Endothelial cell of umbilical vein (primary cell): ENCODE measurements at regions not wholly inside any gene's neighbourhood (a gene's known extent, or its start where the extent isn't known, plus 50 kb on each side); places are given as distances from the start of the nearest gene placed in this dataset.

Experiments
- BruUV-seq: library from RNA; stranded (reverse); fragments of 400-500 nt; replicated peaks from 2 replicates; lab custom pipeline; 2021; lab: Mats Ljungman, UMichigan
- CTCF ChIA-PET: fragments of 300-600, 350-600 bp; sonication (Branson Sonifier 250); formaldehyde crosslinking; loops from one replicate; lab custom pipeline; 2021; ENCODE audit warnings: antibody characterized with exemption, inconsistent platforms; lab: Charles Lee
- POLR2A ChIA-PET: fragments of 300-600, 350-600 bp; sonication (Branson Sonifier 250); formaldehyde crosslinking; loops from one replicate; lab custom pipeline; 2021; ENCODE audit warnings: antibody characterized with exemption, inconsistent platforms; lab: Charles Lee
- DNase-seq: peaks from one replicate; pipeline ENCODE4 v3.0.0-alpha.2; 2011; ENCODE audit warnings: low read depth, low spot score
- FAIRE-seq: peaks from 2 replicates; lab custom pipeline; 2011; peaks lifted over from hg19 to GRCh38; lab: Jason Lieb, UNC
- H2AFZ ChIP-seq: 2 replicates; pipeline ENCODE4 v1.6.0; 2012; ENCODE audit warnings: low read depth, low read length, control low read depth, inconsistent platforms
- H3K27ac ChIP-seq: 2 replicates; pipeline ENCODE4 v1.5.1; 2011; ENCODE audit warnings: low read depth, mild to moderate bottlenecking, control low read depth, low read length, moderate library complexity; ENCODE audit not compliant: insufficient read depth
- H3K27me3 ChIP-seq, 2 experiments: 2 replicates each; pipeline versions ENCODE4 v1.6.0 to v1.6.1; 2011; ENCODE audit warnings: low read length in 2 of 2, mixed read lengths in 1 of 2; ENCODE audit not compliant: control insufficient read depth in 2 of 2, insufficient read depth in 2 of 2
- H3K36me3 ChIP-seq, 2 experiments: 2 replicates in 1 of 2; 3 replicates in 1 of 2; pipeline ENCODE4 v1.5.1; 2011; ENCODE audit warnings: low read length in 2 of 2, mild to moderate bottlenecking in 1 of 2, moderate library complexity in 1 of 2; ENCODE audit not compliant: control insufficient read depth in 2 of 2, insufficient read depth in 2 of 2; ENCODE audit errors: extremely low read depth in 1 of 2
- H3K4me1 ChIP-seq: 3 replicates; pipeline ENCODE4 v1.5.1; 2011; ENCODE audit warnings: mild to moderate bottlenecking, low read length; ENCODE audit not compliant: control insufficient read depth, insufficient read depth; ENCODE audit errors: extremely low read depth
- H3K4me2 ChIP-seq: 2 replicates; pipeline ENCODE4 v1.6.1; 2011; ENCODE audit warnings: low read length, control low read depth, mixed read lengths; ENCODE audit not compliant: insufficient read depth
- H3K4me3 ChIP-seq, 3 experiments: fragments of 200-600 bp in 1 of 3; sonication (generic), shearing (Covaris generic) in 1 of 3; replicated peaks in 1 of 3; 2 replicates each; pipeline ENCODE4 v1.5.1; 2011 to 2016; ENCODE audit warnings: control low read depth in 3 of 3, low read length in 3 of 3, mild to moderate bottlenecking in 2 of 3, inconsistent platforms in 1 of 3, low read depth in 1 of 3, moderate library complexity in 1 of 3; ENCODE audit not compliant: insufficient read depth in 1 of 3
- H3K79me2 ChIP-seq: 2 replicates; pipeline ENCODE4 v1.6.0; 2012; ENCODE audit warnings: low read length, inconsistent platforms; ENCODE audit not compliant: control insufficient read depth, insufficient read depth
- H3K9ac ChIP-seq: replicated peaks from 2 replicates; pipeline ENCODE3; 2011; ENCODE audit warnings: low read length, control low read depth; ENCODE audit not compliant: insufficient read depth; ENCODE audit errors: extremely low read depth
- H3K9me1 ChIP-seq: replicated peaks from 3 replicates; pipeline ENCODE4 v1.6.0; 2011; ENCODE audit warnings: mild to moderate bottlenecking, low read length; ENCODE audit not compliant: control insufficient read depth, insufficient read depth; ENCODE audit errors: extremely low read depth
- H3K9me3 ChIP-seq: replicated peaks from 2 replicates; pipeline ENCODE4 v1.5.1; 2012; ENCODE audit warnings: low read length, inconsistent platforms; ENCODE audit not compliant: control insufficient read depth, insufficient read depth
- H4K20me1 ChIP-seq: replicated peaks from 2 replicates; pipeline ENCODE3; 2011; ENCODE audit warnings: mild to moderate bottlenecking, low read length; ENCODE audit not compliant: control insufficient read depth, insufficient read depth; ENCODE audit errors: extremely low read depth
- CTCF ChIP-seq, 2 donors: IDR thresholded peaks; 1 replicate in 1 of 2; 2 replicates in 1 of 2; pipeline ENCODE4 v1.5.1; 2011; ENCODE audit warnings: low read length in 2 of 2, mild to moderate bottlenecking in 2 of 2, moderate library complexity in 2 of 2, control low read depth in 1 of 2, inconsistent platforms in 1 of 2, low read depth in 1 of 2; ENCODE audit not compliant: insufficient read depth in 1 of 2; ENCODE audit errors: extremely low read depth in 1 of 2
- EZH2 ChIP-seq: IDR thresholded peaks from 2 replicates; pipeline ENCODE4 v1.6.1; 2012; ENCODE audit warnings: borderline replicate concordance, low read depth, mild to moderate bottlenecking, moderate library complexity, low read length, inconsistent platforms; ENCODE audit not compliant: severe bottlenecking
- FOS ChIP-seq: IDR thresholded peaks from 2 replicates; pipeline ENCODE4 v1.6.1; 2011; ENCODE audit warnings: mild to moderate bottlenecking, low read length, moderate library complexity, borderline replicate concordance; ENCODE audit not compliant: insufficient read depth
- GATA2 ChIP-seq: IDR thresholded peaks from 2 replicates; pipeline ENCODE4 v1.7.0; 2011; ENCODE audit warnings: low read depth, mild to moderate bottlenecking, moderate library complexity, mixed read lengths, low read length; ENCODE audit not compliant: insufficient read length, insufficient read depth
- JUN ChIP-seq: IDR thresholded peaks from 2 replicates; pipeline ENCODE4 v1.6.1; 2011; ENCODE audit warnings: borderline replicate concordance, low read depth; ENCODE audit not compliant: insufficient read length, insufficient read depth
- MYC ChIP-seq: IDR thresholded peaks from one replicate; pipeline ENCODE4 v1.6.1; 2011; ENCODE audit warnings: mild to moderate bottlenecking, low read depth, low read length
- POLR2A ChIP-seq: IDR thresholded peaks from 2 replicates; pipeline ENCODE4 v1.6.1; 2012; ENCODE audit warnings: low read depth, mild to moderate bottlenecking, control low read depth, low read length
- POLR2AphosphoS5 ChIP-seq: IDR thresholded peaks from 2 replicates; pipeline ENCODE4 v1.6.1; 2012; ENCODE audit warnings: low read depth, mild to moderate bottlenecking, control low read depth, low read length, moderate library complexity; ENCODE audit not compliant: insufficient read depth
- dilution Hi-C: fragments of 300-500 bp; cut with MboI; formaldehyde crosslinking; loops from one replicate; pipeline ENCODE4 v1.15.0; 2019; ENCODE audit warnings: low sequenced_read_pairs; ENCODE audit not compliant: extremely low pct_ligation_motif_present
- intact Hi-C: fragments of 100-400 bp; cut with micrococcal nuclease; formaldehyde crosslinking; loops from one replicate; pipeline ENCODE4 v1.10.0; 2022
- TF ChIP-seq, protein P1 (sequence below): IDR thresholded peaks from 2 replicates; pipeline ENCODE4 v1.6.1; 2011; ENCODE audit not compliant: insufficient read depth, insufficient read length

GRCh38 chr13:105201351-105201750 lies 1334.1 kb downstream of the EFNB2 start:
- Histone ChIP-seq H3K27ac (no peak overlapping the region), H3K4me3 (no peak overlapping the region), H3K9ac (no peak overlapping the region), H3K79me2 (no peaks in the 10 kb centered on the region), H3K4me1 (peaks cover 6% of the 10 kb centered on the region), H4K20me1 (no peaks in the 10 kb centered on the region), H3K4me2 (no peak overlapping the region), H3K36me3 (no peaks in the 10 kb centered on the region), H3K27me3 (no peaks in the 10 kb centered on the region), H3K9me1 (no peaks in the 10 kb centered on the region), H3K9me3 (no peaks in the 10 kb centered on the region), H2AFZ (no peak overlapping the region)
- DNase-seq: no peak
- dilution Hi-C loops: no loop called here
- BruUV-seq: no TSS peak
- POLR2A ChIA-PET: no interaction called here
- intact Hi-C loops: loop anchor here (5.0 kb wide), 1 partner anchor 219 kb away; no protein-coding TSS in a partner anchor
- FAIRE-seq: no peak
- TF ChIP-seq POLR2A (no peak), MYC (no peak), CTCF (IDR thresholded peaks at IDR 0.05; ENCODE audit: extremely low read depth in 1 of 2, insufficient read depth in 1 of 2, low read depth in 1 of 2, low read length in 2 of 2) (no peak), FOS (no peak), POLR2AphosphoS5 (no peak), EZH2 (no peak), JUN (no peak), GATA2 (no peak)
- TF ChIP-seq, protein P1, sequence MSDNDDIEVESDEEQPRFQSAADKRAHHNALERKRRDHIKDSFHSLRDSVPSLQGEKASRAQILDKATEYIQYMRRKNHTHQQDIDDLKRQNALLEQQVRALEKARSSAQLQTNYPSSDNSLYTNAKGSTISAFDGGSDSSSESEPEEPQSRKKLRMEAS: no peak
- CTCF ChIA-PET: interaction anchor here (1.1 to 3.3 kb wide), 5 partner anchors 12 to 1333 kb away, joined by 3 to 74 read pairs (median 7); no protein-coding TSS in a partner anchor
